GM18505 (cell line): ENCODE measurements at regions not wholly inside any gene's neighbourhood (a gene's known extent, or its start where the extent isn't known, plus 50 kb on each side); places are given as distances from the start of the nearest gene placed in this dataset.
"Not testable (repeated sequence)": the region's sequence is repeated elsewhere in the genome, so short reads cannot be mapped to it uniquely, and the experiment has no call there.

Experiments
- ATAC-seq: cut with Tn5 transposase; IDR thresholded peaks from one replicate; pipeline ENCODE4 v1.9.1; 2021; ENCODE audit not compliant: unreplicated experiment
- POLR2A ChIP-seq: IDR thresholded peaks from 4 replicates; pipeline ENCODE4 v1.6.1; 2011; ENCODE audit warnings: borderline replicate concordance; ENCODE audit not compliant: insufficient read depth, insufficient read length; ENCODE audit errors: extremely low read depth

GRCh38 chr5:171720086-171720485 is 65.5 kb upstream of the SMIM23 start:
- TF ChIP-seq POLR2A, result no peak
- no peak for ATAC-seq

GRCh38 chr5:171721464-171721863 is 64.2 kb upstream of the SMIM23 start:
- ATAC-seq, result no peak
- TF ChIP-seq POLR2A, result no peak

- TF ChIP-seq POLR2A, result no peak
- ATAC-seq, result no peak
Measured at GRCh38 chr5:171724468-171725204, 61.0 kb upstream of the SMIM23 start.

GRCh38 chr5:171725205-171725601 is 60.4 kb upstream of the SMIM23 start:
- ATAC-seq, result no peak
- TF ChIP-seq POLR2A, result no peak

- ATAC-seq, result not testable (repeated sequence)
Measured at GRCh38 chr5:171726819-171727218, 58.8 kb upstream of the SMIM23 start.

GRCh38 chr5:171728686-171729085 is 56.9 kb upstream of the SMIM23 start:
- no peak for ATAC-seq
- no peak for TF ChIP-seq POLR2A
